BLaER1 (cell line): ENCODE measurements at regions not wholly inside any gene's neighbourhood (a gene's known extent, or its start where the extent isn't known, plus 50 kb on each side); places are given as distances from the start of the nearest gene placed in this dataset.

Experiments used
- H3K27ac ChIP-seq: shearing (Covaris generic); formaldehyde crosslinking; 2 replicates; pipeline ENCODE4 v1.8.1; 2022
- H3K27me3 ChIP-seq: shearing (Covaris generic); formaldehyde crosslinking; 2 replicates; pipeline ENCODE4 v1.8.1; 2022
- H3K36me3 ChIP-seq: shearing (Covaris generic); formaldehyde crosslinking; 2 replicates; pipeline ENCODE4 v1.8.1; 2022
- H3K4me1 ChIP-seq: shearing (Covaris generic); formaldehyde crosslinking; 2 replicates; pipeline ENCODE4 v1.8.1; 2022
- H3K4me2 ChIP-seq: shearing (Covaris generic); formaldehyde crosslinking; 2 replicates; pipeline ENCODE4 v1.8.1; 2022
- H3K4me3 ChIP-seq: shearing (Covaris generic); formaldehyde crosslinking; 2 replicates; pipeline ENCODE4 v1.8.1; 2022
- H3K9ac ChIP-seq: shearing (Covaris generic); formaldehyde crosslinking; 2 replicates; pipeline ENCODE4 v1.8.1; 2022
- H3K9me3 ChIP-seq: shearing (Covaris generic); formaldehyde crosslinking; 2 replicates; pipeline ENCODE4 v1.8.1; 2022
- H4K20me1 ChIP-seq: shearing (Covaris generic); formaldehyde crosslinking; 2 replicates; pipeline ENCODE4 v1.8.1; 2022
- Cebpa-rat ChIP-seq: shearing (Covaris generic); IDR thresholded peaks from 2 replicates; pipeline ENCODE4 v1.8.1; 2022

DNA sequence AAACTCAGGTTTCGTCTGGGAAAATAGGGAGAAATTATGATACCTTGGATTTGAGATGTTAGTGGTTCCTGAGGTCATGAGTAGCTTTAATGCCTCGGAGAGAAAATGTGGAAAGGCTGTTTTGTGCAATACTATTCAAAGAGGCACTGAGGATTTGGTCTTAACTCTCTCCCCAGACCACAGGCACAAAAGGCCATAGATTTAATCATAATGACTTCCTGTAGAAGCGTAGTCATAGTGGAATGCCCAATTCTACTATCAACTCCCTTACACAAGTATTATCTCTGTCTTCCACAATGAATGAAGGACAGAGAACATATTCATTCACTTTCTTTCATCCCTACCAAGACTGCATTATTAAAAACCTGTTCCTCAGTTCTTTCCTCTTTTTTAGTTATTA is 153.0 kb upstream of the FTMT start:
- no peak for TF ChIP-seq Cebpa-rat

GRCh38 chr5:121701731-121702130 is 150.0 kb upstream of the FTMT start:
- H3K4me2 ChIP-seq = no peak overlapping the region
- H3K9me3 ChIP-seq = no peaks in the 10 kb centered on the region
- H3K4me1 ChIP-seq = no peaks in the 10 kb centered on the region
- TF ChIP-seq Cebpa-rat = no peak
- no peaks in the 10 kb centered on the region for H3K36me3 ChIP-seq
- no peak overlapping the region for H3K9ac ChIP-seq
- no peaks in the 10 kb centered on the region for H4K20me1 ChIP-seq
- no peaks in the 10 kb centered on the region for H3K27me3 ChIP-seq
- H3K27ac ChIP-seq = no peak overlapping the region
- no peak overlapping the region for H3K4me3 ChIP-seq

More for the DNA sequence above, 153.0 kb upstream of the FTMT start:
- H3K9me3 ChIP-seq = no peaks in the 10 kb centered on the region
- H3K36me3 ChIP-seq = no peaks in the 10 kb centered on the region
- no peak overlapping the region for H3K4me3 ChIP-seq
- H3K4me2 ChIP-seq = no peak overlapping the region
- H3K27ac ChIP-seq = no peak overlapping the region
- H3K4me1 ChIP-seq = no peaks in the 10 kb centered on the region
- no peak overlapping the region for H3K9ac ChIP-seq
- no peaks in the 10 kb centered on the region for H4K20me1 ChIP-seq
- H3K27me3 ChIP-seq = no peaks in the 10 kb centered on the region

DNA sequence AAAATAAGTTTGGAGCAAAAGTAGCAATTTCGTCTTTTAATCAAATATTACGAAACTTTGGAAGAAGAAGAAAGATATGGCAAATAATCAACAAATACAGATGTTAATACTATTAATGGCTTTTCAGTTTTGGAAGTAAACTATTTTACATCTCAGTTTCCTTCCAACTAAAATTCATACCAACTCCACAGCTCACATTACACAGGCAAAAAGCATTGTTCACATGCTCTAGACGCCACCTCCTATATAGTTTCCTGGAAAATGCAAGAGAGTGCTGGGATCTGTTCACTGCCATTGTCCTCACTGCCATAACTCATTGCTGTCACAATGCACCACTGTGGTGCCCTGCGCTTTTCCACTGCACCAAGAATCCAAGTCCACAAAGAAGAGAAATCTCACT is 149.0 kb upstream of the FTMT start:
- no peaks in the 10 kb centered on the region for H3K9me3 ChIP-seq
- no peaks in the 10 kb centered on the region for H4K20me1 ChIP-seq
- H3K4me2 ChIP-seq = no peak overlapping the region
- no peak overlapping the region for H3K9ac ChIP-seq
- no peaks in the 10 kb centered on the region for H3K36me3 ChIP-seq
- no peak overlapping the region for H3K27ac ChIP-seq
- no peaks in the 10 kb centered on the region for H3K4me1 ChIP-seq
- TF ChIP-seq Cebpa-rat = no peak
- no peak overlapping the region for H3K4me3 ChIP-seq
- H3K27me3 ChIP-seq = no peaks in the 10 kb centered on the region

DNA sequence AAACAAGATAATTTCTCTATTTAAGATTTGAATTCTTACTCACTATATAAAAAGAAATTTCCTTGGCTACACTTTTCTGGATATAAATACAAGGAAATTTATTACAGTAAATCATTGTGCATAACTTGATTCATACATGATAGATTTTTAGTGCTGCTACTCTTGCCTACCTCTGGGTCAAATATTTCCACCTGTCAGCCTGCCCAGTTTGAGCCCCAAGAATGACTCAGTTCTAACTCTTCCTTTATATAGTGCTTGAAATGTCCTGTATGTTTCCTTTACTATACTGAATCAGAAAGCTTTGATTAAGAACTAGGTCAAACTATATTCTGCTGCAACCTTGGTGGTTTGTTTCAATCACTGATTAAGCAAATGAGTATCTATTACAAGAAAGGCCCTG is 147.4 kb upstream of the FTMT start:
- H3K9me3 ChIP-seq = no peaks in the 10 kb centered on the region
- no peak overlapping the region for H3K4me3 ChIP-seq

GRCh38 chr5:121706686-121707085 is 145.0 kb upstream of the FTMT start:
- H3K4me2 ChIP-seq = no peak overlapping the region
- H3K4me3 ChIP-seq = no peak overlapping the region
- TF ChIP-seq Cebpa-rat = no peak
- H4K20me1 ChIP-seq = no peaks in the 10 kb centered on the region
- no peaks in the 10 kb centered on the region for H3K4me1 ChIP-seq
- no peaks in the 10 kb centered on the region for H3K9me3 ChIP-seq
- H3K27ac ChIP-seq = no peak overlapping the region
- H3K9ac ChIP-seq = no peak overlapping the region
- H3K27me3 ChIP-seq = no peaks in the 10 kb centered on the region
- H3K36me3 ChIP-seq = no peaks in the 10 kb centered on the region

More for the DNA sequence above, 147.4 kb upstream of the FTMT start:
- Histone ChIP-seq H3K9ac (no peak overlapping the region), H3K27me3 (no peaks in the 10 kb centered on the region), H3K4me1 (no peaks in the 10 kb centered on the region), H4K20me1 (no peaks in the 10 kb centered on the region), H3K27ac (no peak overlapping the region), H3K36me3 (no peaks in the 10 kb centered on the region), H3K4me2 (no peak overlapping the region)
- TF ChIP-seq Cebpa-rat = no peak

DNA sequence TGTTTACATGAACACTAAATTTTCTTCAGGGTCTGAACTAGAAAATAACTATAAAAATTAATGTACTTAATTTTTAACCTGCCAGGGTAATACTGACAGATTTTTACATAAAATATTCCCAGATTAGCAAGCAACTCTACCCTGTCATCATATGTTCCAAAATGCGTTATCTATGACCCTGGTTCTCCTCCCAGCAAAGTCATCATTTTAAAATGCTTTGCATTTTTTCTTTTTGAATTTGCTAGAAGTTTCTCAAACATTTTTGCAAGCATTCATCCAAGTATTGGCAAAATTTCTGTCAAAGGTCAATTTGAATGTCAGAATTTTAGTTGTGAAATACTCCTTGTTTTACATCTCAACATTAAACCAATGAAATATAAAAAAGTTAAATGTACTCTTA is 144.5 kb upstream of the FTMT start:
- no peaks in the 10 kb centered on the region for H3K36me3 ChIP-seq
- H3K9ac ChIP-seq = no peak overlapping the region
- H3K4me1 ChIP-seq = no peaks in the 10 kb centered on the region
- no peaks in the 10 kb centered on the region for H3K27me3 ChIP-seq
- H4K20me1 ChIP-seq = no peaks in the 10 kb centered on the region
- TF ChIP-seq Cebpa-rat = no peak
- no peak overlapping the region for H3K27ac ChIP-seq
- no peak overlapping the region for H3K4me3 ChIP-seq
- H3K4me2 ChIP-seq = no peak overlapping the region
- H3K9me3 ChIP-seq = no peaks in the 10 kb centered on the region

DNA sequence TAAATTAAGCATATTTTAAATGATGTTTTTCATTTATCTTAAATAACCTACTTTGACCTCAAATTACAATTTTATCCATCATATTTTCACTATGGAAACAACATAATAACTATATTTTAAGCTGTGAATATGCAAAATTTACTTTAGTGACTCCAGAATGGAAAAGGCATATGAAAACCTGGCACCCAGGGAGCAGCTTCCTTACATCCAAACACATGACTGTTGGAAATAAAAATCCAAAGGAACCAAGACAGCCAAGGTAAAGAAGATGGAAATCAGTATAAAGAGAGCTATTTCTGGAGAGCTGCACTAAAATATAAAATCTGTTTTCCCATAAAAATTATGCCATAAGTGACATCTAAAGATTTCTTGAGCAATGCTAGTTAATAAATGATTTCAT is 140.3 kb upstream of the FTMT start:
- Histone ChIP-seq H3K4me1 (no peaks in the 10 kb centered on the region), H4K20me1 (no peaks in the 10 kb centered on the region), H3K4me2 (no peak overlapping the region), H3K36me3 (no peaks in the 10 kb centered on the region), H3K27me3 (no peaks in the 10 kb centered on the region), H3K4me3 (no peak overlapping the region), H3K9me3 (no peaks in the 10 kb centered on the region), H3K9ac (no peak overlapping the region), H3K27ac (no peak overlapping the region)
- no peak for TF ChIP-seq Cebpa-rat

DNA sequence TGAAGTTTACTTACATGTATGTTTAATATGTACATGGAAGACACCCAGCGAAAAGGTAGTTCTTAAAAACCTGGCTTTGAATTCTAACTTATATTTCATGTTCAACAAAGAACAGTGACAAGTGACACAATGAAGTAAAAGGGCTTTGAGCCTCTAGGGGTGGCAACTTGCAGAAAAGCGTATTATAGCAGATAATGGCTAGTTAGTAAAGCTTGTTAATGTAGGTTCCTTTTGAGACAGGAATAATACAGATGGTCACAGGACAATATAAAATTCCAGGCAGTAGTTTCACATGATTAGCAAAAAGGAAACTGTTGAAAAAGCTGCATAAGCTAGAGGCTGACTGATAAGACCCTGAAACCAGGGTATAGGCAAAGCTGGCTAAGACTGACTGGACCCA is 132.4 kb upstream of the FTMT start:
- no peak overlapping the region for H3K27ac ChIP-seq
- no peak overlapping the region for H3K9ac ChIP-seq
- no peaks in the 10 kb centered on the region for H3K27me3 ChIP-seq
- no peaks in the 10 kb centered on the region for H3K4me1 ChIP-seq
- H3K4me3 ChIP-seq = no peak overlapping the region
- TF ChIP-seq Cebpa-rat = no peak
- no peak overlapping the region for H3K4me2 ChIP-seq
- no peaks in the 10 kb centered on the region for H4K20me1 ChIP-seq
- no peaks in the 10 kb centered on the region for H3K9me3 ChIP-seq
- no peaks in the 10 kb centered on the region for H3K36me3 ChIP-seq

- H3K4me3 ChIP-seq = no peak overlapping the region
- H3K4me2 ChIP-seq = no peak overlapping the region
- no peak overlapping the region for H3K9ac ChIP-seq
- no peak overlapping the region for H3K27ac ChIP-seq
- H3K27me3 ChIP-seq = no peaks in the 10 kb centered on the region
- no peaks in the 10 kb centered on the region for H4K20me1 ChIP-seq
- H3K36me3 ChIP-seq = no peaks in the 10 kb centered on the region
- TF ChIP-seq Cebpa-rat = no peak
- no peaks in the 10 kb centered on the region for H3K9me3 ChIP-seq
- no peaks in the 10 kb centered on the region for H3K4me1 ChIP-seq
Observed at GRCh38 chr5:121725450-121725849, 126.2 kb upstream of the FTMT start.

GRCh38 chr5:121726991-121727390 is 124.7 kb upstream of the FTMT start:
- Histone ChIP-seq H3K27me3 (no peaks in the 10 kb centered on the region), H3K4me2 (no peak overlapping the region), H3K9ac (no peak overlapping the region), H3K4me3 (no peak overlapping the region), H4K20me1 (no peaks in the 10 kb centered on the region), H3K27ac (no peak overlapping the region), H3K4me1 (no peaks in the 10 kb centered on the region), H3K36me3 (no peaks in the 10 kb centered on the region), H3K9me3 (no peaks in the 10 kb centered on the region)
- no peak for TF ChIP-seq Cebpa-rat

DNA sequence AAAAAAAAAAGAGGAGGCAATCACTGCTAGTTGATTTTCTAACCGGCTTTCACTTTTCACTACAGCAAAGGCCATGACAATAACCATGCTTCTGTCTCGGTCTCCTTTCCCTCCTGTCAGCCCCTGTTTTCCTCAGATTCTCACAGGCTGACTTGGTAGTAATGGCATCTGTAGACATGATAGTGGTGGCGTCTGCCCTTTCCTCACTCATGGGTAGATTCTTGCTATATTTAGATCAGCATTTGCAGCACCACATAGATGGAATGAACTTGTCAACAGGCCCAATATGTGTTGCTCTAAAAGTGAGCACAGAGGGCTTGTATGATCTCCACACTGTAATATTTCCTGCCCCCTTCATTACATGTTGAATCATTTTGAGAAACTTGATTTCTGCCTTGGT is 120.3 kb upstream of the FTMT start:
- no peak for TF ChIP-seq Cebpa-rat
- Histone ChIP-seq H3K4me2 (no peak overlapping the region), H4K20me1 (no peaks in the 10 kb centered on the region), H3K27me3 (no peaks in the 10 kb centered on the region), H3K36me3 (no peaks in the 10 kb centered on the region), H3K4me1 (no peaks in the 10 kb centered on the region), H3K4me3 (no peak overlapping the region), H3K9ac (no peak overlapping the region), H3K27ac (no peak overlapping the region), H3K9me3 (no peaks in the 10 kb centered on the region)
